SH-SY5Y (cell line): ENCODE measurements at regions not wholly inside any gene's neighbourhood (a gene's known extent, or its start where the extent isn't known, plus 50 kb on each side); places are given as distances from the start of the nearest gene placed in this dataset.

Experiments
- GATA2 ChIP-seq: IDR thresholded peaks from 2 replicates; pipeline ENCODE4 v1.6.1; 2011; ENCODE audit warnings: mild to moderate bottlenecking, low read depth, low read length
- GATA3 ChIP-seq: IDR thresholded peaks from 2 replicates; pipeline ENCODE4 v1.6.1; 2011; ENCODE audit warnings: low read depth, mild to moderate bottlenecking, low read length, moderate library complexity

DNA sequence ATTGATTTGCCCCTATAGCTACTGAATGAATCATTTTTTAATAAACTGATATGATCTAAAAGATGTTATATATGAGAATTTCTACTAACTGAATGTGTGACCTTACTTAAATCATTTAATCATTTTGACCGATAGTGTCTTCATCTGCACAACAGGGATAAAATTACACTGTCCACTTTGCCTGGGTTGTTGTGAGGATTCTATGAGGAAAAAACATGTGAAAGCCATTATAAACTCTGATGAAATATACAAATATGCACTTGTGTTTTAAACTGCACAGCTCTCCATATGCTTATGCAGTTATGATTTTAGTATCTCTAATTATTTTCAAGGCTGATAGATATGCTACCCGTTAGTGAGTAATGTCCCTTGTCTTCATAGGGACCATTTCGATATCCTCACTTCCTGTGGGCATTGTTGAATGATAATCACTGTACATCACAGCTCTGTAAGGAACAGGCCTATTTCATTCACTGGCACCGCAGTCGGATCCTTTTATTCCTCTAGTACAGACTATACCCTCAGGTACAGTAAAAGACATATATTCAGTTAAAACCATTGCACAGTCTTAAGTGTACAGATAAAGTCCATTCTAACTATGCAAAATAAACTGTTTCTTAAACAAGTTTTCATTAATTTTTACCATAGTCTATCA lies 88.7 kb upstream of the RAP1B start:
- TF ChIP-seq GATA3 (no peak), GATA2 (no peak)

DNA sequence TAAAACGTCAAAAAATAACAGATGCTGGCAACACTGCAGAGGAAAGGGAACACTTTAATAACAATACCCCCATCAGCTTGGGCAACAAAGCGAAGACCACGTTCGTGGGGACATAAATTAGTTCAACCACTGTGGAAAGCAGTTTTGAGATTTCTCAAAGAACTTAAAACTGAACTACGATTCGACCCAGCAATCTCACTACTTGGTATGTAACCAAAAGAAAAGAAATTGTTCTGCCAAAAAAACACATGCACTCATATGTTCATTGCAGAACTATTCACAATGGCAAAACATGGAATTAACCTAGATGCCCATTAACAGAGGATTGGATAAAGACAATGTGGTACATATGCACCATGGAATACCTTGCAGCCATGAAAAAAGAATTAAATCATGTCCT lies 81.2 kb upstream of the RAP1B start:
- TF ChIP-seq GATA3 (no peak), GATA2 (no peak)

DNA sequence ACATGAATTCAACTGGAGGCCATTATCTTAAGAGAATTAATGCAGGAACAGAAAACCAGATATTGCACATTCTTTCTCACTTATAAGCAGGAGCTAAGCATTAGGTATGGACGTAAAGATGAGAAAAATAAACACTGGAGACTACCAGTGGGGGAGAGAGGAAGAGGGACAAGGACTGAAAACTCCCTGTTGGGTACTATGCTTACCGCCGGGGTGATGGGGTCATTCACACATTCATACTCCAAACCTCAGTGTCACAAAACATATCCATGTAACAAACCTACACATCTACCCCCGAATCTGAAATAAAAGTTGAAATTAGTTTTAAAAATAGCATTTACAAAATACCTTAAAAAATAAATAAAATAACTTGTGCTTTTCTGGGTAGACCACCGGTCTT lies 80.8 kb upstream of the RAP1B start:
- no peak for TF ChIP-seq GATA3
- TF ChIP-seq GATA2: no peak

DNA sequence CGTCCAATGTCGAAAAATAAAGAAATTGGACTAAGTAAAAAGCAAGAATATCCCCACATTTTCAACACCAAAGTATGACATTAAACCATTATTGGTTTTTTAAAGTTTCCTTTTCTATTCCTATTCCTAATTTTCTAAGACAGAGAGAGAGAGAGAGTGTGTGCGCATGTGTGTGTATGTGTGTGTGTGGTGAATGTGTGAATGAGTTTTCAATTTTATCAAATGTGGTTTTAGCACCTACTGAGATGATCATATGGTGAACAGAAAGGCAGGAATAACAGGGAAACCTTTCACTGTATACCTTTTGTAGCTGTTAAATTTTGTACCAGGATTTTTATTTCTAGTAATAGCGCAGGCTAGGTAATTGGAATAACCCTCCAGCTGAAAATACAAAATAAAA lies 80.4 kb upstream of the RAP1B start:
- no peak for TF ChIP-seq GATA3
- TF ChIP-seq GATA2: no peak

DNA sequence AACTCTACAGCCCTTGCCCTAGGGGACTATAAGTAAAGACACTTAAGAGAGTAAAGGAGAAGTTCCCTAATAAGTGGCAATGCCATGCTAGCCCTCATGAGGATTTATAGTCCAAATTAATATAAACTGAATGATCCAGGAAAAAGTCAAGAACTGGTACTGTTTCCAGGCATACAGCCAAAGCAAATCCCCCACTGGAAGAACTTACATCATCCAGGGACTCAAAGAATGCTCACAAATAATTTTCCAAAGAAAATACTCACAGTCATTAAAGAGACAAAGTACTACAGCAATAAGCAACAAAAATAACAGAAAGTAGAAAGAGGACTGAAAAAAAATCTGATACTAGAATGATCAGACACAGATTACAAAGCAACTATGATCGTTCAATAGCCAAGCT lies 79.7 kb upstream of the RAP1B start:
- no peak for TF ChIP-seq GATA3
- no peak for TF ChIP-seq GATA2

DNA sequence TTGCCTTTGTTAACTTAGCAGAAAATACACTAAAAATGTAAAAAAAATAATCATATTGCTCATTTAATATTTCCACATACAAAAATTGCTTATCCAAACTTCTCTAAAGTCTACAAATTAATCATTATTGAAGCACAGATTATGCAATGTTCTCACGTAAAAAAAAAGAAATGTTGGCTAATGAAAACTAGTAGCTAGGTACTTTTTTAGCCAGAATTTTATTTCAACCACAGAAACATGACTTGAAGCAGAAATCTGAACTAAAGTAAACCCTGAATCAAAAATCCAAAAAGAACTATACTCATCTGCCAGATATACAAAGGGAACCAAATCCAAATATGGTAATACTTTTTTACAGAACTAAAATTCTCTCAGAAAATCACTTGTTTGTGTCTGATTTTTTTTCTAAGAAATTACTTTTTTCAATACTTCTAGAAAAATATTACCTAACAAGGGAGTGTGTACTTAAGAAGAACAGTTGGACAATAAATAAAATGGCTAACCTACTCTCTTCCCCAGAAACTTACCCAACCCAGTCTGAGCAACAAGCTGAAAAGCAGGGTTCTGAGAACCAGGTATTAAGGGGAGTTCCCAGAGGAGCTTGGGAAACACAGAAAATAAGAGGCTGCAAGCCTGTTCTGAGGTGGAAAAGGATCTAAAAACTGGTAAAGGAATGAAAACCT lies 78.4 kb upstream of the RAP1B start:
- no peak for TF ChIP-seq GATA3
- no peak for TF ChIP-seq GATA2

DNA sequence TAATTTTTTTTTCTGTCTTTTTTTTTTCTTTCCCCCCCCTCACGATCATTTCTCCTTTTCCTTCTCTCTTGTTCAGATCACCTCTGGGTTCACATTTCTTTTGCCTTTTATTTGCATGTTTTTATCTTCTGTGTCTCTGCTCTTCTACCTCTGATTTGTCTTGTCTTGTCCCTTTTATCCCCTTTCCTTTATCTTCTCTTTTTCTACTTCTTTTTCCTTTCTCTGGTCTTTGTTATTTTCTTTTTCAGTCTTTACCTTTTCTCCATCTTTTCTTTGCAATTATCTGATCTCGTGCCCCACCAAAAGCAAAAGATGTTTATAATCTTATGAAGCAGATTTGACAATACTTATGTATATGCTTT lies 77.8 kb upstream of the RAP1B start:
- TF ChIP-seq GATA3: no peak
- TF ChIP-seq GATA2: no peak

DNA sequence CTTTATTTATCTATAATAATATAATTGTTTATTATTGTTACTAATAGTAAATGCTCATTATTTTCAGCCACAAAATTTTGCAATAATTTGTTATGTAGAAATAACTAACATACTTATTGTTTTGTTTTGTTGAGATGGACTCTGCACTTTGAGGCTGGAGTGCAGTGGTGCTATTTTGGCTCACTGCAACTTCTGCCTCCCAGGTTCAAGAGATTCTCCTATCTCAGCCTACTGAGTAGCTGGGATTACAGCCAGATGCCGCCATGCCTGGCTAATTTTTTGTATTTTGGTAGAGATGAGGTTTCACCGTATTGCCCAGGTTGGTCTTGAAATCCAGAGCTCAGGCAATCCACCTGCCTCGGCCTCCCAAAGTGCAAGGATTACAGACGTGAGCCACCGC lies 76.6 kb upstream of the RAP1B start:
- TF ChIP-seq GATA3: no peak
- TF ChIP-seq GATA2: no peak

DNA sequence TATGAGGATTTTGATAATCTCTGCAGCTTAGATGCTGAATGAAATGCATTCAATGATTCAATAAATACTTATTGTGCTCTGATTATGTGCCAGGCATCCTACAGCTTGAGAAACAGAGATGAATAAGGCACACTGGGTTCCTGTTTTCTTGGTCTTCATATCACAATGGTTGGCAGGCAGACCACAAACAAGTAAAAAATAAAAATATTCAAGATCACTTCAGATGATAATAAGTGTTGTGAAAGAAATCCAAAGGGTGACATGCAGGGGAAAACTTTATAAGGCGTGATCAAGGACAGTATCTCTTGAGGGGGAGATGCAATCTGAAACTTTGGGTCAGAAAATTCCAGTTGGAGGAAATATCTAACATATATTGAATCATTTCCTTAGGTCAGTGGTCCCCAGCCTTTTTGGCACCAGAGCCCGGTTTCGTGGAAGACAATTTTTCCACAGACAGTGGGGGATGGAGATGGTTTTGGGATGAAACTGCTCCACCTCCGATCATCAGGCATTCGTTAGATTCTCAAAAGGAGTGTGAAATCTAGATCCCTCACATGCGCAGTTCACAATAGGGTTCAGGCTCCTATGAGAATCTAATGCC lies 73.7 kb upstream of the RAP1B start:
- TF ChIP-seq GATA2 (no peak), GATA3 (no peak)

DNA sequence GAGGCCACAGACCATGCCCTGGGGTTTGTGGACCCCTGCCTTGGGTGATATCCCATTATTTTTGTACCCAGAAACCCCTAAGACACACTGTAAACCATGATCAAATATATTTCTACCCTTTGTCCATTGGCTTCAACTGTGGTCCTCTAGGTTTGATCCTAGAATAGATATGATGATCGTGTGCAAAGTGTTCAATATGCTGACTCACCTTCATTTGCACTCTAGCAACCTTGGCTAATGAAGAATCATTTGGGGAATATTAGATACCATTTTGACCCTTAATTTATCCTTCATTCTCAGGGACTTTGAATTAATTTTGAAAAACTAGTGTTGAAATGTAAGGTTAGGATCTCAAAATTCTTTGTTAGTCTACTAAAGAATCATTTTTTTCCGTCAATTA lies 73.1 kb upstream of the RAP1B start:
- no peak for TF ChIP-seq GATA3
- no peak for TF ChIP-seq GATA2

DNA sequence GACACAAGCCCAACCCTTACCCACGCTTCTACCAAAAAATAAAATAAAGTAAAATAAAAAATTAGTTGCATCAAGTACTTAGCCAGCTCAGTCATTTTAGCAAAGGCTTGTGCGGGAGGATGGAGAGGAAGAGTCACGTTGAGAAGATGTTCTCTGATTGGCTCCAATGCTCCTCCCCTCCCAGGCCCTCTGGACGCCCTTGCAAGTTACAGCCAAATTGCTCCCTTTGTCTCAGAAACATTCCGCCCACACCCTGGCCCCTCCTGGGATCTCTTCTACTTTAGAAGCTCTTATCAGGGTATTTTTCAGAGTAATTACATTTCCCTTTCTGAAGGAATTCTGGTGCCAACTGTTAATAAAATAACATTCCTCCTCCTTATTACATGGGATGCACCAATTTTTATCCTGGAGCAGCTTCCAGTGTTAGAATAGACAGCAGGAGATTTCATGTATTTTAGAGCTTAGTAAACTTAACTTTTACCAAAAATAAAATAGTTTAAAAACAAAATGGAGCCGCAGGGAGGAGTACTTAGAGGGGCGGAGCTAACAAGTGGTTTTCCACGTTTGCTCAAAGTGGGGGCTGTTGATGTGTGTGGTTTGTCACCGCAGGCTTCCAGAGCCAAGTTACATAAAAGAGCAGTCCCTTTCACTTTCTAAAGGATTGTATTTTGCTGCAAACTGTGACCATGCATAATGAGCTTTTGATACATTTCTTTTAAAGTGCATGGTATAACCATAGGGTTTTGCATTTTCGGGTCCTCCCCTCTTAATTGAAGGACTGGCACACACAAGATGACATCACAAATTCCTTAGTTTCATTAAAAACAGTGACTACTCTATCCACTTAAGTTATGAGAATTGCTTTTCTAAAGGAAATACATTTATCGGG lies 71.7 kb upstream of the RAP1B start:
- TF ChIP-seq GATA2 (no peak), GATA3 (no peak)

DNA sequence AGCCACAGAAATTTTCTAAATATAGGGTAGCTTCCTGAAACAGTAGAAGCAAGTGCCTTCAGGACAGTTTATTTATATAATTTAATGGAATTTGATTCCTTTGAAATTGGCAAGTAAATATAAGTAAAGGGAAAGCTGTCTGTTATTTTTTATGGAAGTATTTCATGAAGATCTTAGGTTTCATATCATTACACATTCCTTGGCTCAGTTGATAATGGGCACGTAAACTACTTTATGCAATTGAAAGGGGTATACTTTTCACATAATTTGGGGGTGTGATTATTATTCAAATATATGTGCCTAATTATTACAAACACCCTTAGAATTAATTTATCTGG lies 71.1 kb upstream of the RAP1B start:
- TF ChIP-seq GATA3 (no peak), GATA2 (no peak)

DNA sequence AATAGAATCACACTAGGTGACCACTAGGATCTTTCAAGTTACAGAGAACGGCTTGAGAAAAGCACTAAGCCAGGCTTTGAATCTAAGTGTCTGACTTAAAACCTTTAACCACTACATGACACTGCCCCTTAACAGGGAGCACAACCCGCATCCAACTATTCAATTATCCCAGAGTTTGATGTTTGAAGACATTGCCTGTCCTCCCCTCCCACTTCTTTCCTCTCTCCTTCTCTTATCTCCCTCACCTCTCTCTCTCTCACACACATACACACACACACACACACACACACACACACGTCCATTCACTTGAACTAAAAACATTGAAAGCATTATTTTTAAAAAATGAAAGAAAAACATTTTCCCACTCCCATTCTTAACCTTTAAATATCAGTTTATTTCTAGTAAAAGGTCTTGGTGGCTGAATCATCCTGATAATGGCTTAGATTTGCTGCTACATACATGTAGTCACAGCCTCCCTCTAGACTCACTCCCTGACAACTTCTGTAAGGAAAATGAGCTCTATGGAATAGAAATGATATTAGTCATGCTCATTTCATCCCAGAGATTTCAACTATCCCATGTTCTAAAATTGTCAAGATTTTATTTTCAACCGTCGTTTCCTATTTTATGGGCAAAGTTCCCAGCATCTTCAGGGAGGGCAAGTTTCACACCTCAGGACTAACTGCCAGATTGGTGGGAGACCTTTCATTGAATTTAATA lies 53.5 kb upstream of the RAP1B start:
- no peak for TF ChIP-seq GATA3
- no peak for TF ChIP-seq GATA2

DNA sequence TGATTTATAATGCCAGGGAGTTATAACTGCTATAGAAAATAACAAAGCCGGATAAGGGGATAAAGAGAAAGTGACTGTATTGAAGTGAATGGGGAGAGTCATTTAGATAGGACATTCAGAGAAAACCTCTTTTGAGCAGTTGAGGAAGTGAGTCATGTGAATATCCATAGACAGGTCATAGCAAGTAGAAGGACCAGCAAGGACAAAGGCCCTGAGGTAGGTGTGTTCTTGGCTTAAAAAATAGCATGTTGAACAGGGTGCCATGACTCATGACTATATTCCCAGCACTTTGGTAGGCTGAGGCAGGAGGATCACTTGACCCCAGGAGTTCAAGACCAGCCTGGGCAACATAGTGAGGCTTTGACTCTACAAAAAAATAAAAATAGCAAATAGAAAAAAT lies 51.5 kb upstream of the RAP1B start:
- TF ChIP-seq GATA2 (no peak), GATA3 (no peak)
